ENCODE measurements at regions not wholly inside any gene's neighbourhood (a gene's known extent, or its start where the extent isn't known, plus 50 kb on each side); places are given as distances from the start of the nearest gene placed in this dataset.
"Not testable (repeated sequence)": the region's sequence is repeated elsewhere in the genome, so short reads cannot be mapped to it uniquely, and the experiment has no call there.

GRCh38 chr5:135110785-135111596 is 77.0 kb upstream of the PITX1 start:
- DNase-seq: peak in 1 of 10 donors; percentile 44
- intact Hi-C loops (cut with DNase I): no loop called here

- intact Hi-C loops (cut with DNase I): no loop called here
- DNase-seq: no peak
Measured at GRCh38 chr5:135108992-135109391, 75.0 kb upstream of the PITX1 start.

GRCh38 chr5:135108569-135108968 is 74.5 kb upstream of the PITX1 start:
- DNase-seq: no peak
- intact Hi-C loops (cut with DNase I): no loop called here

GRCh38 chr5:135107986-135108385 is 74.0 kb upstream of the PITX1 start:
- intact Hi-C loops (cut with DNase I): no loop called here
- DNase-seq: no peak

- intact Hi-C loops (cut with DNase I): no loop called here
- DNase-seq: no peak
Measured at GRCh38 chr5:135106610-135107471, 72.8 kb upstream of the PITX1 start.

- DNase-seq: no peak
- intact Hi-C loops (cut with DNase I): no loop called here
Measured at GRCh38 chr5:135106136-135106535, 72.1 kb upstream of the PITX1 start.

- intact Hi-C loops (cut with DNase I): no loop called here
- DNase-seq: peak in 1 of 10 donors; percentile 2
Measured at GRCh38 chr5:135105105-135105484, 71.1 kb upstream of the PITX1 start.

- intact Hi-C loops (cut with DNase I): no loop called here
- DNase-seq: peak in 1 of 10 donors; percentile 3
Measured at GRCh38 chr5:135103575-135103853, 69.5 kb upstream of the PITX1 start.

- intact Hi-C loops (cut with DNase I): no loop called here
- peak in 2 of 10 donors; percentile 1 to 75 for DNase-seq
Measured at GRCh38 chr5:135102716-135103574, 68.9 kb upstream of the PITX1 start.

GRCh38 chr5:135100431-135100830 is 66.4 kb upstream of the PITX1 start:
- DNase-seq: no peak
- intact Hi-C loops (cut with DNase I): no loop called here

GRCh38 chr5:135100011-135100410 is 66.0 kb upstream of the PITX1 start:
- intact Hi-C loops (cut with DNase I): no loop called here
- DNase-seq: peak in 1 of 10 donors; percentile 44

GRCh38 chr5:135097390-135097789 is 63.4 kb upstream of the PITX1 start:
- intact Hi-C loops (cut with DNase I): no loop called here
- DNase-seq: no peak

GRCh38 chr5:135095871-135096270 is 61.8 kb upstream of the PITX1 start:
- intact Hi-C loops (cut with DNase I): no loop called here
- peak in 1 of 10 donors; percentile 1 for DNase-seq

GRCh38 chr5:135095052-135095715 is 61.2 kb upstream of the PITX1 start:
- intact Hi-C loops (cut with DNase I): no loop called here
- DNase-seq: peak in 2 of 10 donors; percentile 3 to 62

GRCh38 chr5:135094339-135095051 is 60.5 kb upstream of the PITX1 start:
- intact Hi-C loops (cut with DNase I): no loop called here
- peak in 1 of 10 donors; percentile 1 for DNase-seq

- intact Hi-C loops (cut with DNase I); DNase-seq: not testable (repeated sequence)
Measured at GRCh38 chr5:135093483-135093882, 59.5 kb upstream of the PITX1 start.

- peak in 1 of 10 donors; percentile 2 for DNase-seq
- intact Hi-C loops (cut with DNase I): no loop called here
Measured at GRCh38 chr5:135092476-135092875, 58.4 kb upstream of the PITX1 start.

GRCh38 chr5:135091286-135091685 is 57.3 kb upstream of the PITX1 start:
- intact Hi-C loops (cut with DNase I): no loop called here
- no peak for DNase-seq

GRCh38 chr5:135089912-135090311 is 55.9 kb upstream of the PITX1 start:
- intact Hi-C loops (cut with DNase I): no loop called here

GRCh38 chr5:135088911-135089310 is 54.9 kb upstream of the PITX1 start:
- no peak for DNase-seq
- intact Hi-C loops (cut with DNase I): no loop called here

More at GRCh38 chr5:135089912-135090311, 55.9 kb upstream of the PITX1 start:
- no peak for DNase-seq
